Ovary (tissue), 7 donors: ENCODE measurements at regions not wholly inside any gene's neighbourhood (a gene's known extent, or its start where the extent isn't known, plus 50 kb on each side); places are given as distances from the start of the nearest gene placed in this dataset.

Experiments
- DNase-seq, 5 donors: peaks; one replicate each; pipeline ENCODE4 v3.0.0-alpha.2; 2019 to 2020
- H3K27ac ChIP-seq, 2 donors: fragments of 200-600 bp; one replicate each; pipeline versions ENCODE4 v1.5.1 to v1.8.0; 2019 to 2022
- H3K27me3 ChIP-seq: fragments of 200-600 bp; one replicate; pipeline ENCODE4 v1.8.0; 2022
- H3K36me3 ChIP-seq: fragments of 200-600 bp; sonication (generic); one replicate; pipeline ENCODE4 v1.5.1; 2019
- H3K4me1 ChIP-seq: one replicate; pipeline ENCODE4 v1.8.1; 2013; ENCODE audit warnings: mild to moderate bottlenecking, moderate library complexity; ENCODE audit not compliant: insufficient read depth
- H3K4me3 ChIP-seq: fragments of 200-600 bp; sonication (generic); one replicate; pipeline ENCODE4 v1.5.1; 2017
- H3K9me3 ChIP-seq, 2 donors: fragments of 200-600 bp in 1 of 2; sonication (generic) in 1 of 2; one replicate each; pipeline versions ENCODE4 v1.5.1 to v1.8.1; 2013 to 2019; ENCODE audit warnings: mild to moderate bottlenecking in 1 of 2, moderate library complexity in 1 of 2
- EP300 ChIP-seq: sonication (generic); formaldehyde crosslinking; IDR thresholded peaks from one replicate; pipeline ENCODE4 v1.6.1; 2017; ENCODE audit warnings: antibody characterized with exemption
- POLR2A ChIP-seq: fragments of 450-650 bp; IDR thresholded peaks from one replicate; pipeline ENCODE4 v1.6.1; 2017; ENCODE audit warnings: antibody characterized with exemption, mild to moderate bottlenecking, moderate library complexity
- WGBS, 3 donors: extraction: QIAGEN DNeasy Blood & Tissue Kit in 1 of 3; methylation state at CpG; one replicate each; pipeline versions ENCODE4 v1.1.5 to v1.1.7; 2013 to 2017; 5-methylcytosine and 5-hydroxymethylcytosine counted together
- intact Hi-C, 4 donors: fragments of 100-400 bp; cut with DNase I; formaldehyde crosslinking; loops; one replicate each; pipeline versions ENCODE4 v1.11.0 to v1.15.1; 2022 to 2023
- TF ChIP-seq, protein P1 (sequence below), 3 donors: fragments of 450-650 bp in 2 of 3; fragments of 200-600 bp in 1 of 3; IDR thresholded peaks; one replicate each; pipeline versions ENCODE4 v1.5.1 to v1.8.0; 2016 to 2022; ENCODE audit warnings: antibody characterized with exemption in 3 of 3, mild to moderate bottlenecking in 1 of 3
- donor health status: DM: no; HTN: no; CAD: no; lungs with moderate emphysema.
- donor health status: DM: no; HTN: no; CAD: no.
- donor health status: Bipolar disorder and iron deficiency.
- donor health status: DM: no; HTN: no; CAD: no.
- donor health status: DM: yes; HTN: yes; CAD: no.

- Histone ChIP-seq H3K4me1 (no peaks in the 10 kb centered on the region), H3K4me3 (no peak overlapping the region), H3K27ac (no peak overlapping the region), H3K9me3 (no peaks in the 10 kb centered on the region), H3K36me3 (no peaks in the 10 kb centered on the region), H3K27me3 (no peaks in the 10 kb centered on the region)
- DNase-seq: no peak
- 44 to 45% (median 44%) methylated on average over 4 of the region's 4 CpGs for WGBS, 3 donors
- no peak for TF ChIP-seq EP300
- TF ChIP-seq POLR2A: no peak
- TF ChIP-seq, protein P1, sequence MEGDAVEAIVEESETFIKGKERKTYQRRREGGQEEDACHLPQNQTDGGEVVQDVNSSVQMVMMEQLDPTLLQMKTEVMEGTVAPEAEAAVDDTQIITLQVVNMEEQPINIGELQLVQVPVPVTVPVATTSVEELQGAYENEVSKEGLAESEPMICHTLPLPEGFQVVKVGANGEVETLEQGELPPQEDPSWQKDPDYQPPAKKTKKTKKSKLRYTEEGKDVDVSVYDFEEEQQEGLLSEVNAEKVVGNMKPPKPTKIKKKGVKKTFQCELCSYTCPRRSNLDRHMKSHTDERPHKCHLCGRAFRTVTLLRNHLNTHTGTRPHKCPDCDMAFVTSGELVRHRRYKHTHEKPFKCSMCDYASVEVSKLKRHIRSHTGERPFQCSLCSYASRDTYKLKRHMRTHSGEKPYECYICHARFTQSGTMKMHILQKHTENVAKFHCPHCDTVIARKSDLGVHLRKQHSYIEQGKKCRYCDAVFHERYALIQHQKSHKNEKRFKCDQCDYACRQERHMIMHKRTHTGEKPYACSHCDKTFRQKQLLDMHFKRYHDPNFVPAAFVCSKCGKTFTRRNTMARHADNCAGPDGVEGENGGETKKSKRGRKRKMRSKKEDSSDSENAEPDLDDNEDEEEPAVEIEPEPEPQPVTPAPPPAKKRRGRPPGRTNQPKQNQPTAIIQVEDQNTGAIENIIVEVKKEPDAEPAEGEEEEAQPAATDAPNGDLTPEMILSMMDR (IDR thresholded peaks at IDR 0.05): no peak
- intact Hi-C loops: loop anchor here in 1 of 4 donors (5.0 kb wide), 1 partner anchor 354 kb away; no protein-coding TSS in a partner anchor
These were observed 70.7 kb upstream of the TAF1L start for GRCh38 chr9:32706004-32706724.

- Histone ChIP-seq H3K4me3 (no peak overlapping the region), H3K27me3 (no peaks in the 10 kb centered on the region), H3K4me1 (no peaks in the 10 kb centered on the region), H3K27ac (no peak overlapping the region), H3K36me3 (no peaks in the 10 kb centered on the region), H3K9me3 (no peaks in the 10 kb centered on the region)
- TF ChIP-seq, protein P1 (IDR thresholded peaks at IDR 0.05): no peak
- TF ChIP-seq POLR2A: no peak
- no peak for TF ChIP-seq EP300
- 90 to 94% (median 90%) methylated on average over 5 of the region's 5 CpGs for WGBS, 3 donors
- DNase-seq: no peak
- intact Hi-C loops: loop anchor here in 1 of 4 donors (5.0 kb wide), 1 partner anchor 354 kb away; no protein-coding TSS in a partner anchor
These were observed 71.2 kb upstream of the TAF1L start for GRCh38 chr9:32706725-32707100.

DNA sequence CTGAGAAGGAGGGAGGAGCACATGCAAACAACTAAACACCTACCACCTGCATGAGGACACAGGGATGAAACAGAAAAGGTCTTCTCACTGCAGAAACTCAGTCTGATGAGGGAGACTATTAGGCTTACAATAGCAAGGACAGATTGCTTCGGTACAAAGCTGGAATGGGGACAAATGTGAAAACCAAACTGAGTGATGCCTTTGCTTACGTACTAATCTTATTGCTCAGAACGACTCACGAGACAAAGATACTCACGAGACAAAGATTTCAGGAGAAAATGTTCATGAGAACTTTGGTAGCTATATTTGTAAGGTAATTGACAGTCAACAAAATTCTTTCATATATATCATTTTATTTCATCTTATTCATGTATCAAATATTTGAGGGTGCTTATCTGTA lies 71.9 kb upstream of the TAF1L start:
- TF ChIP-seq, protein P1 (IDR thresholded peaks at IDR 0.05): no peak
- TF ChIP-seq POLR2A (no peak), EP300 (no peak)
- Histone ChIP-seq H3K4me1 (no peaks in the 10 kb centered on the region), H3K4me3 (no peak overlapping the region), H3K36me3 (no peaks in the 10 kb centered on the region), H3K27me3 (no peaks in the 10 kb centered on the region), H3K27ac (no peak overlapping the region), H3K9me3 (no peaks in the 10 kb centered on the region)
- intact Hi-C loops: loop anchor here in 1 of 4 donors (5.0 kb wide), 1 partner anchor 355 kb away; no protein-coding TSS in a partner anchor
- WGBS, 3 donors: 86 to 94% (median 88%) methylated on average over 5 of the region's 5 CpGs
- DNase-seq: no peak

DNA sequence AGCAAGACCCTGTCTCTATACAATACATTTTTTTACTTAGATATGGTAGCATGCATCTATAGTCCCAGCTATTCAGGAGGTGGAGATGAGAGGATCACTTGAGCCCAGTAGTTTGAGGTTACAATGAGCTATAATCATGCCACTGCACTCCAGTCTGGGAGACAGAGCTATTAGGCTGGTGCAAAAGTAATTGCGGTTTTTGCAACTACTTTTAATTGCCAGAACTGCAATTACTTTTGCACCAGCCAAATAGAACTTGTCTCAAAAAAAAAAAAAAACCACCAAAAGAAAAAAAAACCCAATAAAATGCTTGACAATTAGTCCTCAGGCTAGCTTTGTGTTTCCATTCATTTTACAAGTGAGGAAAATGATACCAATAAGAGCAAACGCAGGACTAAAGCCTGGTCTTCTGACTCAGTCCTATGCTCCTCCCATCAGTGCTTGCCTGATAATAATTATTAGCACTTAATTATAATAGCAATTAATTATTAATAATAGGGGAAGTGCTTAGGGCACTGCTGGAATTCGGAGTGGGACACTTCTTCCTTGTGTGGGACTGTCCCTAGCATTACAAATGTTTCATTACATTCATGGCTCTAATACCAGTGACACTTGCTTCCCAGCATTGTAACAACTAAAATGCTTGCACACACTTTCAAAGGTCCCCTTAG lies 73.1 kb upstream of the TAF1L start:
- 59 to 60% (median 59%) methylated on average over 3 of the region's 3 CpGs for WGBS, 3 donors
- Histone ChIP-seq H3K27ac (no peak overlapping the region), H3K27me3 (no peaks in the 10 kb centered on the region), H3K4me3 (no peak overlapping the region), H3K9me3 (no peaks in the 10 kb centered on the region), H3K4me1 (no peaks in the 10 kb centered on the region), H3K36me3 (no peaks in the 10 kb centered on the region)
- no peak for DNase-seq
- TF ChIP-seq, protein P1 (IDR thresholded peaks at IDR 0.05): no peak
- TF ChIP-seq POLR2A: no peak
- TF ChIP-seq EP300: no peak
- intact Hi-C loops: loop anchor here in 1 of 4 donors (5.0 kb wide), 1 partner anchor 356 kb away; no protein-coding TSS in a partner anchor
